Activated T-helper 1 cell treated with anti-CD3 and anti-CD28 coated beads, Interleukin-2, amount 50 U/mL, for 16 hours (primary cell): ENCODE measurements at regions not wholly inside any gene's neighbourhood (a gene's known extent, or its start where the extent isn't known, plus 50 kb on each side); places are given as distances from the start of the nearest gene placed in this dataset.

Source experiments
- DNase-seq, 2 donors: peaks; one replicate each; pipeline ENCODE4 v3.0.0-alpha.2; 2020; ENCODE audit warnings: low read depth in 1 of 2, low spot score in 1 of 2

DNA sequence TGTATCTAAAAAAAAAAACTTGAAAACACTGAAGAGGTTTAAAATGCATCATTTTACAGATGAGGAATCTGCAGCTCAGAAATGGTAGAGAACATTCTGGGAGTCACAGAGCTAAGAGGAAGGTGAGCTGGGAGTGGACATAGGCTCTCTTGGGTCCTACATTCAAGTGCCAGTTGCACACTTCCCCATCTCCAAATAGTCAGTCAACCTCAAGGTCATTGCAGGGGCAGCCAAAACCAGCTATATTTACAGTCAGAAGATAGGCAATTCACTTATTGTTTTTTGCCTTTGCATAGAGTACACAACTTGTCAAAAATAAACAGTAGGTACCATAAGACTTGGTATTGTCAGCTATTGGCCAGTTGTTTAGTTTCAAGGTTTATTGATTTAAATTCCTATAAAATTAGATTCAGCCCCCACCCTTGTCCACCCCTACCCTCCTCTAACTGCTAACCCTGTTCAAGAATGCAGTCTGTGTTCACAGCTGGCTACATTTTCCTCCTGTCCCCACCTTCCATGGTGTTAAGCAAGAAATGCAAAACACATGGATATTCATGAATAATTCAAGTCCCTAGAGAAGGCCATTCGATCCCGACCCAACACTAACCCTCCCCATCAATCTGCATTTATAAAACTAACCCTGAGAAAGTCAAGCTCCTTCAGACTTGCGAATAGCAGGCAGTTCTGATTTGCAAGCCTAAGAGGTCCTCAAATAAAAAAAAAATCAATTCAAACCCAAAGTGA is 567.0 kb upstream of the MCTP2 start:
- DNase-seq: no peak

DNA sequence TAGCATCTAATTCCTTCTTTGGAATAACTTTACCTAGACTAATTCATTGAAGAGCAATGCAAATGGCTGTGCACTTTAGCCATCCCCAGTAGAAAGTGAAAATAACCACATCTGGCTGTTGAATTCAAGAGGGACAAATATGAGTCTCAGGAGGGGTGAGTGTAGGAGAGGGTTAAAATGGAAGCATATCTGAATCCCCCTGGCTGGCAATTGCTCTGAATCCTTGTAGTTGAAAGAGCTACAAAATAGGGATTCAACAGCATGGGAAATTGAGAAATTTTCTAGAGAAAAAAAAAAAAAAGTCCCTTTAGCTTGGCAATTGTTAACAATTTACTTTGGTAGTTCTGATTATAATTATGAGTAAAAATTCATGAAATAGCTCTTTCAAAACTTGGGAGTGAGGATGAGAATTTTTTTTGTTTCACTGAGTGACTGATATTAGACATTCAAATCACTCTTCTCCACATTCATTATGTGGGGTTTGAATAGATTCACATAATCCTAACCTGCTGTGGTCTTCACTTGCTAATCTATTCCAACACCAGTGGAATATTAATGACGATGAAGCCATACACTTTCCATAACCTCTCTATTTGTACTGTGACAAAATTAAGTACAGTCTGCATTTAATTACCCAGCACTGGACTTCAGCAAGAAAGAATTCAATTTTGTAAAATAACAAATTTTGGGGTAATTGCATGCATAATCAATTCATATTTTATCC is 569.0 kb upstream of the MCTP2 start:
- no peak for DNase-seq

DNA sequence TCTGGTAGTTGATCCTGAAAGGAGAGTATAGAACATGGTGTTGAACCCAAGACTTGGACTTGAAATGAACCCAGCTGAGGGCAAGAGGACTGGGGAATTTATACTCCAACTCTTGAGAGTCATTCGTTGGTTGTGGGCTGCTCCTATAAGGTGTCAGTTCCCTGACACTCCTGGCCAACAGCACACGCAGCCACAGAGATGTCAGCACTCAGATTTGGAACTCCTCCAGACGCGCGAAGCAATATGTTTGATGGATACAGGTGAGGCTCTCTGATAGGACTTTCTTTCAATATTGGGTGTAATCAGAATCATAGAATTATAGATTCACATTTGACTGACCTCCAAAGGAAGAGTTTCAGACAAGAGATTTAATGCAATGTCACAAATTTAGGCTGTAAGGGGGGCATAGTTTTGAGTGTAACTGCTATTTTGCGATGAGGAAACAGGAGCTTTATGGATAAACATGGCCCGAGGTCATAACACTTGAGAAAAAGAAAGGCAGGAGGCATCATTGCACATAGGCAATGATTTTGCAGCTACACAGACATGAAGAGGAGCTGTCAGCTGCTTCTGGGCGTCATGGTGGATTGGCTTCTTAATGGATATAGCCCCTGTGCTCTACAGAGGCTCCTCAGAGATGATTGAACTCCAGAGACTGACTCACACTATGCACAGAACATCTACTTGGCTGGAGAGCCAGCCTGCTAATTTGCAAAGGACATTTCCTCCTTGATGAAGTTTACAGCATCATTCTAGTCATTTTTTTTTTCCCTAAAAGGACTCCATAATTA is 569.2 kb upstream of the RGMA start:
- DNase-seq: no peak

DNA sequence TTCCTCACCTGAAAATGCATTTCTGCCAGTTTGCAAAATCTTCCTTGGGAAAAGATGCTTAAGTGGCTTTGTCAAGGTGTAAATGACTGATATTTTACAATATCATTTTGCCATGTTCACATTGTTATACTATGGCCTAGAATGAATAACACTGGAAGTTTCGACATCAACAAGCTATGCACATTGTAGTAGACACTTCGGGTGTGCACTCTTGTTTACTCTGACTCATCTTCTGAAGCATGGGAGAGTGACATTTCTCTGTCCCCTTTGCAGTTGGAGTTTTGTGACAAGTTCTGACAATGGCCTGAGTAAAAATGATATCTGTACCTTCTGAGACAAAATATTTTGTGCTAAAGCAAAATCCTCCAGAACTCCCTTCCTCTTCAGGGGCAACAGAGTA is 567.0 kb upstream of the RGMA start:
- no peak for DNase-seq

DNA sequence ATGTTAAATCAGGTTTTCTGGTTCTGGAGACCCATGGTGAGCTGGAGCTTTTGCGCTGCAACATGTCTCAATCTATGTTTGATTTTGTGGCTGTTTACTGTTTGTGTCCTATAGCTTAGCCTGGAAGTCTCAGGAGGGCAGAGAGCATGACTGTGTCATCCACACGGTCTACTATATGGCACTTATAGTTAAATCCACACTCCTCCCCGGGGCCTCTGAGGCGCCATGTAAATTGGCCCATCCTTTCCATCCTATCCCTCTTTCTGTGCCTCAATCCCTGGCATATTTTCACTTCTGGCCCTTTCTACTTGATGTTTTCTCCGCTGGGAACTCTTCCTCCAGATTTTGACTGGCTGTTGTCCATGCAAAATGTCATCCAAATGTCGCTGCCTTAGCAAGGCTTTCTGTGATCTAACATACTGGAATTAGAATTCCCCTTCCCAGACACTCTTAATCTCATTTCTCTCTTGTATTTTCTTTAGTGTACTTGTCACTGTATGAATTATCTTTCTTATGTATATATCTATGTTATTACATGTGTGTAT is 560.8 kb upstream of the RGMA start:
- DNase-seq: no peak

DNA sequence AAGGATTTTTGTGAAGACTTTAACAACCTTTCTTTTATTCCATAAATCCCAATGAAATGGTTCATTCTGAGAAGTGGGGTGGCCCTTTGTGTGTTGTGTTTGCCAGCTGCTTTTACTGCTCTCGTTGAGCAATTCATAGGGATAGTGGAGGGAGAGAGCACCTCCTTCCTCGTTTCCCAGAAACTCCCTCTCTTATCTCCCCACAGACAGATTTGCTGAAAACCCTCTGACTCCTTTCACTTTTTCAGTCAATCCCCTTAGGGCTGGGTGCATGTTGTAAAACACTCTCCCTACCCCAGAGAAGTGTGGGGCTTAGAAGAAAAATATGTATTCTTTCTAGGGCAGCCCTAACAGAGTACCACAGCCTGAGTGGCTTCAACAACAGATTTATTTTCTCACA is 557.2 kb upstream of the RGMA start:
- DNase-seq: no peak

DNA sequence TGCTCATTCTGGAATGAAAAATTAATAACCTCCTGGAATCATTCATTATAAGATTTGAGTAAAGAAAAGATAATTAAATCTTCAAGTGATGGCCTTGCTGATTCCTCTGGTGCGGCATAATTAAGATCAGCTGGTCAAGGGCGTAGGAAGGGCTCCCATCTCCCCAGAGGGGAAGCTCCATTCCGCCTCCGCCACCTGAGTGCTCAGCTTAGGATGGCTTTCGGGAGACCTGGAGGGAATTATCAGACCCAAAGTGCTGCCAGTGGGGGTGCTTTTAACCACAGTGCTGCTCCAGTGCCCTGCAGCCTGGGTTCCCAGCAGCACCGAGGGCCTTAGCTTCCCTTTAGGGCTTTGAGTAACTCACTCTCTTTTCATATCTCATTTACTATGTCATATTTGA is 556.6 kb upstream of the RGMA start:
- DNase-seq: no peak

DNA sequence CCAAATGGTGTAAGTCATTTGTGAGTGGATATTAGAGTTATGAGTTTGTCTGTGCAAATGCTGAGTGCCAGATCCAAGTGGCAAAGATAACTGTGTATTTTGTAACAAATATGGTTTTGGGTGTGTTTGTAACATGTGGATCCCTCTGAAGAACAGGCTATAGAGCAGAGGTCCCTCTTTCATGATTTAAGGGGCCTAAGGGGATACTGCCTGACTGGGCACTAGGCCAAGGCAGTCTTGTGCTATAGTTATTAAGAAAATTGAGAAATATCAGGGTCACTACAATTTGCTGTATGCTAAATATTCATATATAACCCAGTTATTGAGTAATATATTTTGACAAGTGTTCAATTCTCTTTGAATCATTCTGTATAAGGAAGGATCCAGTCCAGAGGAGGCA is 555.6 kb upstream of the RGMA start:
- no peak for DNase-seq

DNA sequence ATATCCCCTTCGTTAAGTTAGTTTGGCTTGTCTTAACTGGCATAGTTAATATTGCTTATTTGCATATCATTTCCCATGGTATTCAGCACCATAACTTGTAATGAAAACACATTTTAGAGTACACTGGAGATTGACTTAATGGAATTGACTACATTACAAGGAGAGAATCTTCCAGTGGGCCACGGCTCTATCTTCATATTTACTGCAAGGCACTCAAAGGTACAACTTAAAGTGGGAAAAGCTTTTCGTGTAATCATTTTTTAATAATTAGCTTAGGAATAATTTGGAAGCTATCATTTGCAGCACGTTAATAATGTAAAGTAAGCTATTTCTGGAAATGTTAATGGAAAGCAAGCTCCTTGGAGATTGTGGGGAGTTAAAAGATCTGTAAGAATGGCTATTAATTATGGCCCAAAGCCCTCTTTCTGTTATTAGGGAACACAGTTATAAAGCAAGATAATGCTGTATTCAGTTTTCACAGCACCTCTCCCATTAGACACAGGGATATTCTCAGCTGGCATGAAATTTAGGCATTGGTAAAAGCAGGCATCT is 551.5 kb upstream of the RGMA start:
- DNase-seq: no peak

DNA sequence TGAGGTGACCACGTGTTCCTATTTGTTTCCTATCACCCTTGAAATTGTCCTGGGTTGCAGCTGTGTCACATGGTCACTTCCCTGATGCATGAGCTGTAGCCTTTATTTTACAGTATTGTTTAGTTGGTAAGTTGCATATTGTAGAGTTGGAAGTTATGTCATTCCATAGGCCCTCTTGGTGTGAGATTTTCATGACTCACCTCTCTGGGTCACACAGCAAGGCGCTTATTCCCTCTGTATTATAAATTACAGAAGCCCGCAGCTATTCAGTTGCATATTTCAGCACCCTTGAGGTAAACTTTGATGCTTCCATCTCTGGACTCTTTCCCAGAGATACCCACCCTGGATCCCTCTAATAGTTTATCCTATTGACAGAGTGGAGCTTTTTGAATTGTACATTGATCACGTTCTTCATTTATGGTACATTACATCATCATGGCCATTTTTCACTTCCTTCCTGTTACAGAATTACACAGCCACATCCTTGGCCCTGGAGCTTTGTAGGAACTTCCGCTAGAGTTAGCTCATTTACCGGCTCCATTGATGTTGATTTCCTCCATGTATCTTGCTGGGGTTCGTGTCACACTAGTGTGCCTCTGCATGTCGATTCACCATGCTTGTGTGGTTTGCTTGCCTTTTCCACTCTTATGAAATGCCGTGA is 543.1 kb upstream of the RGMA start:
- DNase-seq: no peak

DNA sequence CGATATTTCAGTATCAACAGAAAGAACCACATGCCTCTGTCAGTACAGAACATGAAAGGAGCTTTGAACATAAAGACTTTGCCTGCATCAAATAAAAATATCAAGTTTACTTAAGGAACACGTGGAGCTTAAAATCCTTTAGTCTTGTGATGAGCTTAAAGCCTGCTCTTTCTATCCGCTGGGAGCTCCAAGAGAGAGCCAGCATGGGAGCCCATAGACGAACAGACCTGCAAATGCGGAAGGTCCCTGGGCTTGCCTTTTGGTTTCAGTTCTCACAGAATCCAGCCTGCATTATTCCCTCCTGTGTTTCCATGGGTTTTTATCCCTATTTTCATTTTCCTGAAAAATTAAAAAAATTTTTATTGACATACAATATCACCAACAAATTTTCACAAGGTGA is 530.6 kb upstream of the RGMA start:
- no peak for DNase-seq

DNA sequence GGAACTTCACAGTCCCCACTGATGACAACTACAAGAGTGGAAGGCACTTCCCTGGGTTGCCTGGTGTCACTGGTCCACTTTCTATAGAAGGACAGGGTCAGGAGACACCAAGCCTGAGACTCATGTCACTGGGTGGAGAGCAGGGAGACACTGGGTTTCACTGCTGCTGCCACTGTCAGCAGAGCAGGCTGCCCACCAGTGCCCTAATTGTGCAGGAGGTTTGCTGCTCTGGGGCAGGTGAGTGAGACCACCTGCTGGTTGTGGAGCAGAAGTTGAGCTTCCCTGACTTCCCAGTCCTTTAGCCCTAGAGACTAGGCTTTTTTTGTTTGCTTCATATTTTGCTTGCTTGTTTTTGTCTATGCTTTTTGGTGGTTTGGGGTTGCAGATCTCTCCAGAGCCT is 528.4 kb upstream of the RGMA start:
- no peak for DNase-seq

DNA sequence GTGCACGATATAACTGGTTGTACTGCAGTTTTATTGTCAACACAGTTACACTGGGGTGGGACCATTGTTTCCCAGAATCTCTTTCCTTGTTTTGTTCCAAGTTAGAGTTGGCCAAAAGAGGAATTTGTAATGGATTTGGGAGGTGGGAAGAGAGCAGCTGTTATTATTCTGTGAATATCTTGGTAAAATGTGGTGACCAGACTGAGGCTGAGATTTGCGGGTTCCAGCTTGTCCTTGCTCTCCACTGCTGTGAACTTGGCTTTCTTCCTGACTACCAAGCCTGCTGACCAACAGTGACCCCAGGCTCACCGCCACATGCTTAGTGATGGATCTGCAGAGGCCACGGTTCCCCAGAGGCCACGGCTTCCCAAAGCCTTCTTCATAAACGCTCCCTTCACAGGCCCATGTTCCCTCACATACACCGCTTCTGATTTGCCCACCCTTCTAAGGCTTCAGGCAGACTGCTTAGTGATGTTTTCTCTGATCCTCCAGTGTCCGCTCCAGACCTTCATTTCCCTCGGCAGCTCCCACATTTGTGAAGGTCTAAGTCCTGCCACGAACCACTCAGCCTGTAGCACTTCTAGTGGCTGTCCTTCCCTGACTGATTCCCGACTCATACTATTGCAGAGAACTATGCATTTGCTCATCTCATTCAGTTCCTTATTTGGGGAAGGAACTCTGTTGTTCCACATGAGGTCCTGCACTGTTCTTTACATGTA is 525.5 kb upstream of the RGMA start:
- DNase-seq: no peak

DNA sequence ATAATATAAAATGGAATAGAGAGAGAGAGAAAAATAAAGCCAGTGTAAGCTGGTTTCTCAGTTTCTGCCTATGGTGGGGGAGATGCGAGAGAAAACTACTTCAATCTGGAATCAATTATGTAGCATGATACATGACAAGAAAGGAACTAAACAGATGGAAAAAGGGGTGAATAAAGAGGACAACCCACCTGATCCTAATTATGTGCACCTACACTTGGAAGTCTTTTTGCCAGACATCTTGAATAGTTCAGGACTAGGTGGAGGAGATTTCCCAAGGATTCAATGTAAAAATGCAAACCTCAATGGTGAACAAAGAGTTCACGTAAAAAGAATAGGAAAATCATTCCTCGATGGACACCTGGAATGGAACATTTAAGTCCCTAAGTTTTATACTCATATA is 524.4 kb upstream of the RGMA start:
- DNase-seq: no peak

DNA sequence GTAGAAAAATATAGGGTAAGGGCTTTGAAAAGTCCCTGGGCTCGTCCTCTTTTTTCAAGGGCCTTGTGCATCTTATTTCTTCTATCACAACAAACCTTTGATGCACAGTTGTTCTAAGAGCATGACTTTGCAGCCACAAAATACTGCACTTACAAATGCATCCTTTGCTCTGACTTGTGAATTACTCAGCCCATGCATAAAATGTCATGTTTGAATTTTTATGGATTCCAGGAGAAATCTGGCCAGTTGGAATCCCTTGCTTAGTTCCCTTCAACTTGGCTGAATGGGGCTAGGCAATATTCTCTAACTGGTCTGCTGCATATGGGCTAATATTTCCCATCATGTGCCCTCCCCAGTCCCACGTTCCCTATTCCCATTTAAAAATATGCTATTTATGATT is 523.9 kb upstream of the RGMA start:
- no peak for DNase-seq

DNA sequence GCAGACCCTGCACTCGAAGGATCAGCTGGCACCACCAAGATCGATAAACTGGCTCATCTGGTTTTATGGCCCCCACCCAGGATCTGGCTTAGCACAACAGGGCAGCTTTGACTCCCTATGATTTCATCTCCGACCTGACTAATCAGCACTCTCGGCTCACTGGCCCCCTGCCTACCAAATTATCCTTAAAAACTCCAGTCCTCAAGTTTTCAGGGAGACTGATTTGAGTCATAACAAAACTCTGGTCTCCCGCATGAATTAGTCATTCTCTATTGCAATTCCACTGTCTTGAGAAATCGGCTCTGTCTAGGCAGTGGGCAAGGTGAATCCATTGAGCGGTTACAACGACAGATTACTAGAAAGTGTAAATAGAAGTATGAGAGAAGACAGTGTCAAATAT is 521.9 kb upstream of the RGMA start:
- no peak for DNase-seq

DNA sequence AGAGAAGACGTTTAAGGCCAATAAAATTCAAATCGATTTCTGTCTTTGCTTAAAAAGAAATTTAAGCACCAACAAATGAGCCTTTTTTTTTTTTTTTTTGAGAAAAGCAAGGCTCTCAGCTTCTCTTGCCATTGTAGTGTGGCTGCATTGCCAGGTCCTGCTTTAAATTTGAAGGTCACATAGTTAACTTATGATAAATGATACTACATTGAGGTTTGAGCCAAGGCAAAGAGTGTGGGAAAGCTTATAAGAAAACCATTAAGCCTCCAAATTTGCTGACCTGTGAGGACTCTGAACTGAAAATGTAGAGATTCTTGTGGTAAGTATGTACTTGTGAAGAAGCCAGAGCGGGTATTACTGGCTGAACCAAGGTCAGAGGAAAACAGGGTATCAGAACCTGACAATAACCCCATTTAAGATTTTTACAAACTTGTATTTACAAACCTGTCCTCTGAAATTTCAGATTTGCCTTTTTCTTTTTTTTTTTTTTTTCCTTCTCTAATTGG is 519.7 kb upstream of the RGMA start:
- DNase-seq: no peak

DNA sequence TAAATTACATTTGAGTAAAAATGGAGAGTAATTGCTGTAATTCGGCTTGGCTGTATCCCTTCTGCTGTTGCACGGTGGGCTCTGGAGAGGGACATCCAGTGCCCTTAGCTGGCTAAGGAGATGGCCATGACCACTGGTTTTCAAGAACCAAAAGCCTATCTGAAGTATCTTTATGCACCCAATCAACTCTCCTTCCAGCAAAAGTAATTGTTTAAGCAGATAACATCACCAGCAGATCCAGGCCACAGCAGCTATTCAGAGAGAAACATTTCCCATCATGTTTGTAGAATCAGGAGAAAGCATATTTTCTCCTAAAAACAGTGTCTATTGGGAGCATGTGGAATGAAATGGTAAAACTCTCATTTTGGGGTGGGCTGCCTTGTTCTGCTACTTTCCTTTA is 514.5 kb upstream of the RGMA start:
- DNase-seq: no peak

DNA sequence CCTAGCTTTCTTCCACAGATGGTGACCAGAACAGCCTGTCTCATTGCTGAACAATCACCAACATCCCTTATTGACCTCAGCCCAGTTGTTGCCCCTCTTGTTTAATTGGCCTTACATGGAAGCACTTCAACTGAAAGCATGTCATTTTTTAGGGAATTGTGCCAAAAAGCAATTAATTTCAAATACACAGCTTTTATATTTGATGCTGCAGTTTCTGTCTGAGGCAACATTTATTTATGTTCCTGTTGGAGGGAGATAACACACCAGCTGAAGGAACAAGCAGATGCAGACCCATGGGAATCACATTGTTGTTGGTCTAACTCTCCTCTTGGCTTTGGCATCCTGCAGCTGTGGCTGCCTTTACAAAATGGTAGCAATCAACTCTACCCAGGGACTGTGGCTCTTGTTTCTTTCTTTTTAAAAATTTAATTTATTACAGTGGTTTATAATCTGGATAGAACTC is 498.1 kb upstream of the RGMA start:
- DNase-seq: no peak

DNA sequence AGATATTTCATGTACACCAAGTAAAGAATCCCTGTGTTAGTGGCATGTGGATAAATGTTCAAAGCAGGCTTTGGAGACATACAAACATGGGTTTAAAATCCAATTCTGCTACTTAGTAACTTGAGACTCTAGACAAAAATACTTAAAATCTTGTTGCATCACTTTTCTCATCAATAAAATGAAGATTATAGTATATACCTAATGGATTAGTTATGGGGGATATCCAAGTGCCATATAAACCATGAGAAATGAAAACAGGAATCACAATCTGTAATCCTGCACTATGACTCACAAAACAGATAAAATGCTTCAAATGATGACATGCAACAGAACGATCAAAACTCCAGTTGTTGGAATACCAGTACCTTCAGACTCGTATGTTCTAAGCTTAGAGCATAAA is 496.0 kb upstream of the RGMA start:
- no peak for DNase-seq
